Right lobe of liver (tissue), 6 donors: ENCODE measurements at regions not wholly inside any gene's neighbourhood (a gene's known extent, or its start where the extent isn't known, plus 50 kb on each side); places are given as distances from the start of the nearest gene placed in this dataset.
A peak's percentile ranks its signal among the peaks of the same experiment; 100 is the strongest.
"Not testable (repeated sequence)": the region's sequence is repeated elsewhere in the genome, so short reads cannot be mapped to it uniquely, and the experiment has no call there.

ENCODE experiments used
- ATAC-seq, 4 donors: fragments of 200-7000 bp; cut with Tn5 transposase; one replicate each; pipeline ENCODE4 v1.9.1; 2020; ENCODE audit warnings: mild to moderate bottlenecking in 4 of 4, moderate library complexity in 4 of 4
- DNase-seq, 3 donors: peaks; one replicate each; pipeline ENCODE4 v3.0.0-alpha.2; 2020
- H3K27ac ChIP-seq, 3 donors: fragments of 200-600 bp; one replicate each; pipeline ENCODE4 v1.8.0; 2022
- H3K27me3 ChIP-seq, 2 donors: fragments of 200-600 bp; one replicate each; pipeline ENCODE4 v1.8.0; 2022
- H3K36me3 ChIP-seq, 4 donors: fragments of 200-600 bp; sonication (generic) in 1 of 4; one replicate each; pipeline versions ENCODE4 v1.5.1 to v1.8.0; 2017 to 2022; ENCODE audit warnings: control low read depth in 1 of 4
- H3K4me1 ChIP-seq, 4 donors: fragments of 200-600 bp; sonication (generic) in 1 of 4; one replicate each; pipeline versions ENCODE4 v1.5.1 to v1.8.0; 2017 to 2022; ENCODE audit warnings: control low read depth in 1 of 4
- H3K4me3 ChIP-seq, 3 donors: fragments of 200-600 bp; one replicate each; pipeline ENCODE4 v1.8.0; 2022
- H3K9me3 ChIP-seq, 4 donors: fragments of 200-600 bp; sonication (generic) in 1 of 4; one replicate each; pipeline versions ENCODE4 v1.5.1 to v1.8.0; 2017 to 2022; ENCODE audit warnings: control low read depth in 1 of 4
- POLR2A ChIP-seq: fragments of 450-650 bp; IDR thresholded peaks from one replicate; pipeline ENCODE4 v1.6.1; 2017; ENCODE audit warnings: antibody characterized with exemption, mild to moderate bottlenecking
- WGBS: methylation state at CpG from one replicate; pipeline ENCODE4 v1.1.6; 2018; ENCODE audit warnings: low coverage, low lambda C conversion rate; ENCODE audit not compliant: insufficient coverage; ENCODE audit errors: missing lambda C conversion rate; 5-methylcytosine and 5-hydroxymethylcytosine counted together
- intact Hi-C, 2 donors: fragments of 100-400 bp; cut with DNase I; formaldehyde crosslinking; loops; one replicate each; pipeline versions ENCODE4 v1.11.2 to v1.14.1; 2022
- TF ChIP-seq, protein P1 (sequence below), 4 donors: fragments of 200-600 bp in 3 of 4; fragments of 450-650 bp in 1 of 4; IDR thresholded peaks; one replicate each; pipeline versions ENCODE4 v1.5.1 to v1.8.0; 2016 to 2022; ENCODE audit warnings: antibody characterized with exemption in 4 of 4, mild to moderate bottlenecking in 2 of 4
- donor health status: DM: no; HTN: yes; CAD: no.
- donor health status: DM: no; HTN: no; CAD: no.
- donor health status: DM: no; HTN: no; CAD: no.
- donor health status: DM: no; HTN: yes; CAD: no.
- donor health status: DM: no; HTN: yes; CAD: no.

DNA sequence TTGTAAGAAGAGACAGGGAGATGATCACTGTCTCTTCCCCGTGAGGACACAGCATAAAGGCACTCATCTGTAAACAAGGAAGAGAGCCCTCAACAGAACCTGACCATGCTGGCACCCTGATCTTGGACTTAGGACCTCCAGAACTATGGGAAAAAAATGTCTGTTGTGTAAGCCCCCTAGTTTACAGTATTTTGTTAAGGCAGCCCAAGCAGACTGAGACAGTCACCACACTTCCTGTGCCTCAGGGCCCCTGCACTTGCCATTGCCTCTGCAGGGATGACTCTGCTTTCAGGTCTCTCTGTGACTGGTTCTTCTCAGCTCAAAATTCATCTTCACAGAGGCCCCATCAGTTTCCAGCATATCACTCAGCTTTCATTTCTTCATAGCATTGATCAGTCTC, 372.1 kb downstream of the TLE1 start:
- H3K36me3 ChIP-seq, result no peaks in the 10 kb centered on the region
- no peak for DNase-seq
- H3K27ac ChIP-seq, result no peak overlapping the region
- intact Hi-C loops, result no loop called here
- no peaks in the 10 kb centered on the region for H3K9me3 ChIP-seq
- no peak for ATAC-seq
- H3K27me3 ChIP-seq, result no peaks in the 10 kb centered on the region
- H3K4me3 ChIP-seq, result no peak overlapping the region
- 100% methylated on average over 1 of the region's 1 CpG for WGBS
- TF ChIP-seq, protein P1, sequence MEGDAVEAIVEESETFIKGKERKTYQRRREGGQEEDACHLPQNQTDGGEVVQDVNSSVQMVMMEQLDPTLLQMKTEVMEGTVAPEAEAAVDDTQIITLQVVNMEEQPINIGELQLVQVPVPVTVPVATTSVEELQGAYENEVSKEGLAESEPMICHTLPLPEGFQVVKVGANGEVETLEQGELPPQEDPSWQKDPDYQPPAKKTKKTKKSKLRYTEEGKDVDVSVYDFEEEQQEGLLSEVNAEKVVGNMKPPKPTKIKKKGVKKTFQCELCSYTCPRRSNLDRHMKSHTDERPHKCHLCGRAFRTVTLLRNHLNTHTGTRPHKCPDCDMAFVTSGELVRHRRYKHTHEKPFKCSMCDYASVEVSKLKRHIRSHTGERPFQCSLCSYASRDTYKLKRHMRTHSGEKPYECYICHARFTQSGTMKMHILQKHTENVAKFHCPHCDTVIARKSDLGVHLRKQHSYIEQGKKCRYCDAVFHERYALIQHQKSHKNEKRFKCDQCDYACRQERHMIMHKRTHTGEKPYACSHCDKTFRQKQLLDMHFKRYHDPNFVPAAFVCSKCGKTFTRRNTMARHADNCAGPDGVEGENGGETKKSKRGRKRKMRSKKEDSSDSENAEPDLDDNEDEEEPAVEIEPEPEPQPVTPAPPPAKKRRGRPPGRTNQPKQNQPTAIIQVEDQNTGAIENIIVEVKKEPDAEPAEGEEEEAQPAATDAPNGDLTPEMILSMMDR (IDR thresholded peaks at IDR 0.05), result no peak
- TF ChIP-seq POLR2A, result no peak
- peaks cover 0 to 12% (median 2%) of the 10 kb centered on the region in 4 donors for H3K4me1 ChIP-seq

GRCh38 chr9:81314490-81314889, 374.9 kb downstream of the TLE1 start:
- WGBS, result 21% methylated on average over 3 of the region's 3 CpGs
- ATAC-seq (peak; percentile 95 to 100 (median 97)), DNase-seq (peak; percentile 75 to 82 (median 77))
- Histone ChIP-seq H3K36me3 (no peaks in the 10 kb centered on the region), H3K9me3 (no peaks in the 10 kb centered on the region), H3K27ac (peak overlapping the region in 1 of 3 donors; percentile 15), H3K4me3 (no peak overlapping the region), H3K4me1 (peaks cover 0 to 12% (median 2%) of the 10 kb centered on the region in 4 donors), H3K27me3 (no peaks in the 10 kb centered on the region)
- intact Hi-C loops, result no loop called here
- no peak for TF ChIP-seq POLR2A
- TF ChIP-seq, protein P1 (IDR thresholded peaks at IDR 0.05), result no peak

DNA sequence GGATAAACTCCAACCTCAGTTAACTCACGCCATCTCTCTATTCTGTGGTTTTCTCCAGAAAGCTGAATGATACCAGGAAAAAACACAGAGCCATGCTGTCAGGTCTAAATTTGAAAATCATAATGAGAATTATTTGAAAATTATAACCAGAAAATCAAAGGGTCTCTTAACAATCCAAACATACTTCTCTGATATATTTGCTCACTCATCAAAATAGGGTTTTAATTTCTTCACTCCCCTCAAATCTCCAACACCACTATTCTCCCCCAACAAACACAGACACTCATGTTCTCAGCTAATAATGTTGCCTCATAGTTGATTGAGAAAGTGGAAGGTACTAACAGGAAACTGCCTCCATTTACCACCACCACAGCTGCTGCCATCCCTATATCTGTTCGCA, 375.5 kb downstream of the TLE1 start:
- H3K36me3 ChIP-seq, result no peaks in the 10 kb centered on the region
- H3K4me1 ChIP-seq, result peaks cover 0 to 12% (median 2%) of the 10 kb centered on the region in 4 donors
- DNase-seq (no peak), ATAC-seq (peak in 1 of 4 donors; percentile 7)
- no peak overlapping the region for H3K27ac ChIP-seq
- no peaks in the 10 kb centered on the region for H3K9me3 ChIP-seq
- no peaks in the 10 kb centered on the region for H3K27me3 ChIP-seq
- no peak overlapping the region for H3K4me3 ChIP-seq
- 83% methylated on average over 2 of the region's 2 CpGs for WGBS
- TF ChIP-seq, protein P1 (IDR thresholded peaks at IDR 0.05), result no peak
- no peak for TF ChIP-seq POLR2A
- intact Hi-C loops, result no loop called here

DNA sequence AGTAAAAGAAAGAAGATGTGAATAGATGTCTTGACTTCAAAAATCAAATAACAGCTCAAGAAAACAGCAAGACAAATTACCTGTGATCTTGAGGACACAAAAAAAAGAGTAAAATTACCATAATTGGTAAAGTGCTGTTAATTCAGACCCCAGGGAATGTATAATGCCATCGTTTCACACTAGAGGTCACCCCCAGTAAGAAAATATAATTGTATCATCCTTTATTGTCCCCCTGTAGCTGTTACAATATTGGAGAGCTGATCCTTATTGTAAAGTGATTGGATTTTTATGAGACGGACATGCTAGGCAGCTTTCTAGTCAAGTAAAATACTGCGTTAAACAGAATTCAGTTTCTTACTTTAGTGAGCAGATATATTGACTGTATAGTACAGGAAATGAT, 377.0 kb downstream of the TLE1 start:
- no peak for DNase-seq
- 66% methylated on average over 3 of the region's 3 CpGs for WGBS
- Histone ChIP-seq H3K9me3 (no peaks in the 10 kb centered on the region), H3K4me3 (no peak overlapping the region), H3K27ac (no peak overlapping the region), H3K4me1 (peaks cover 0 to 12% (median 2%) of the 10 kb centered on the region in 4 donors), H3K36me3 (no peaks in the 10 kb centered on the region), H3K27me3 (no peaks in the 10 kb centered on the region)
- TF ChIP-seq, protein P1 (IDR thresholded peaks at IDR 0.05), result peak in 1 of 4 donors; percentile 11
- TF ChIP-seq POLR2A, result no peak
- intact Hi-C loops, result no loop called here
- ATAC-seq, result no peak

- DNase-seq, result no peak
- no peak for ATAC-seq
- peaks cover 0 to 11% (median 0%) of the 10 kb centered on the region in 4 donors for H3K4me1 ChIP-seq
- H3K36me3 ChIP-seq, result no peaks in the 10 kb centered on the region
- WGBS, result 94% methylated on average over 2 of the region's 4 CpGs
- TF ChIP-seq, protein P1 (IDR thresholded peaks at IDR 0.05), result no peak
- no peak for TF ChIP-seq POLR2A
- no peaks in the 10 kb centered on the region for H3K27me3 ChIP-seq
- H3K27ac ChIP-seq, result no peak overlapping the region
- no peaks in the 10 kb centered on the region for H3K9me3 ChIP-seq
- intact Hi-C loops, result no loop called here
- H3K4me3 ChIP-seq, result no peak overlapping the region
Observed at GRCh38 chr9:81308404-81308803, 380.9 kb downstream of the TLE1 start.

- H3K4me3 ChIP-seq, H3K27ac ChIP-seq, ATAC-seq, DNase-seq, H3K36me3 ChIP-seq, H3K27me3 ChIP-seq, intact Hi-C loops, H3K9me3 ChIP-seq: not testable (repeated sequence)
- 81% methylated on average over 5 of the region's 5 CpGs for WGBS
- peaks cover 0 to 11% (median 0%) of the 10 kb centered on the region in 4 donors for H3K4me1 ChIP-seq
Observed at GRCh38 chr9:81307791-81308190, 381.6 kb downstream of the TLE1 start.
